OCI-LY7 (cell line): ENCODE measurements at regions not wholly inside any gene's neighbourhood (a gene's known extent, or its start where the extent isn't known, plus 50 kb on each side); places are given as distances from the start of the nearest gene placed in this dataset.

Experiments
- BruUV-seq: library from RNA; stranded (reverse); fragments of 400-500 nt; replicated peaks from 2 replicates; lab custom pipeline; 2021; lab: Mats Ljungman, UMichigan
- CTCF ChIA-PET: fragments of 300-600 bp; sonication (Branson Sonifier 250); formaldehyde crosslinking; loops from one replicate; lab custom pipeline; 2022; ENCODE audit warnings: antibody characterized with exemption; ENCODE audit not compliant: unreplicated experiment; lab: Charles Lee
- POLR2A ChIA-PET: fragments of 300-600 bp; sonication (Branson Sonifier 250); formaldehyde crosslinking; loops from one replicate; lab custom pipeline; 2022; ENCODE audit warnings: antibody characterized with exemption; lab: Charles Lee
- DNase-seq: peaks from one replicate; pipeline ENCODE4 v3.0.0-alpha.2; 2015; ENCODE audit warnings: low spot score
- H2AFZ ChIP-seq: fragments of 200-600 bp; sonication (generic), shearing (Covaris generic); 2 replicates; pipeline ENCODE4 v1.6.1; 2014; ENCODE audit warnings: mild to moderate bottlenecking, antibody characterized with exemption, low read length, moderate library complexity
- H3K27ac ChIP-seq: fragments of 200-600 bp; sonication (generic); 2 replicates; pipeline ENCODE4 v1.5.1; 2014; ENCODE audit warnings: mixed run types, low read depth, mild to moderate bottlenecking, moderate library complexity, low read length, inconsistent platforms; ENCODE audit not compliant: poor library complexity, severe bottlenecking
- H3K36me3 ChIP-seq: fragments of 200-600 bp; sonication (generic); 2 replicates; pipeline ENCODE4 v1.6.1; 2014; ENCODE audit warnings: mild to moderate bottlenecking, antibody characterized with exemption, low read length, moderate library complexity, mixed read lengths; ENCODE audit not compliant: insufficient read depth
- H3K4me1 ChIP-seq: fragments of 200-600 bp; sonication (generic); 2 replicates; pipeline ENCODE4 v1.5.1; 2014; ENCODE audit warnings: mild to moderate bottlenecking, low read length; ENCODE audit not compliant: insufficient read depth, poor library complexity, severe bottlenecking
- H3K4me2 ChIP-seq: fragments of 200-600 bp; sonication (generic); 2 replicates; pipeline ENCODE4 v1.6.1; 2014; ENCODE audit warnings: mild to moderate bottlenecking, low read length
- H3K4me3 ChIP-seq: fragments of 200-600 bp; sonication (generic); 2 replicates; pipeline ENCODE4 v1.5.1; 2014; ENCODE audit warnings: mild to moderate bottlenecking, low read depth, low read length; ENCODE audit not compliant: poor library complexity, severe bottlenecking
- H3K79me2 ChIP-seq: fragments of 200-600 bp; sonication (generic); 2 replicates; pipeline ENCODE4 v1.6.1; 2016; ENCODE audit warnings: low read depth, mild to moderate bottlenecking, low read length, moderate library complexity, mixed read lengths; ENCODE audit not compliant: insufficient read depth
- H3K9me2 ChIP-seq: fragments of 200-600 bp; sonication (generic); 2 replicates; pipeline ENCODE4 v1.6.1; 2016; ENCODE audit warnings: mild to moderate bottlenecking, low read length, mixed read lengths; ENCODE audit not compliant: insufficient read depth
- H3K9me3 ChIP-seq: fragments of 200-600 bp; sonication (generic); 2 replicates; pipeline ENCODE4 v1.6.1; 2014; ENCODE audit warnings: mild to moderate bottlenecking, mixed run types, low read length, mixed read lengths
- H4K20me1 ChIP-seq: fragments of 200-600 bp; sonication (generic); 2 replicates; pipeline ENCODE4 v1.6.1; 2014; ENCODE audit warnings: mild to moderate bottlenecking, antibody characterized with exemption, low read length, moderate library complexity, mixed read lengths; ENCODE audit not compliant: insufficient read depth
- EZH2phosphoT487 ChIP-seq: fragments of 200-600 bp; sonication (generic); IDR thresholded peaks from 2 replicates; pipeline ENCODE4 v1.6.1; 2018; ENCODE audit warnings: low read depth, borderline replicate concordance, mild to moderate bottlenecking, mixed run types, antibody characterized with exemption, low read length, moderate library complexity, mixed read lengths
- intact Hi-C: fragments of 100-400 bp; cut with micrococcal nuclease; formaldehyde crosslinking; loops from one replicate; pipeline ENCODE4 v1.10.0; 2022; ENCODE audit not compliant: unreplicated experiment
- TF ChIP-seq, protein P1 (sequence below): fragments of 200-600 bp; sonication (generic); conservative IDR thresholded peaks from 2 replicates; pipeline ENCODE4 v1.5.1; 2014; ENCODE audit warnings: mild to moderate bottlenecking, antibody characterized with exemption, low read length, moderate library complexity, mixed read lengths

DNA sequence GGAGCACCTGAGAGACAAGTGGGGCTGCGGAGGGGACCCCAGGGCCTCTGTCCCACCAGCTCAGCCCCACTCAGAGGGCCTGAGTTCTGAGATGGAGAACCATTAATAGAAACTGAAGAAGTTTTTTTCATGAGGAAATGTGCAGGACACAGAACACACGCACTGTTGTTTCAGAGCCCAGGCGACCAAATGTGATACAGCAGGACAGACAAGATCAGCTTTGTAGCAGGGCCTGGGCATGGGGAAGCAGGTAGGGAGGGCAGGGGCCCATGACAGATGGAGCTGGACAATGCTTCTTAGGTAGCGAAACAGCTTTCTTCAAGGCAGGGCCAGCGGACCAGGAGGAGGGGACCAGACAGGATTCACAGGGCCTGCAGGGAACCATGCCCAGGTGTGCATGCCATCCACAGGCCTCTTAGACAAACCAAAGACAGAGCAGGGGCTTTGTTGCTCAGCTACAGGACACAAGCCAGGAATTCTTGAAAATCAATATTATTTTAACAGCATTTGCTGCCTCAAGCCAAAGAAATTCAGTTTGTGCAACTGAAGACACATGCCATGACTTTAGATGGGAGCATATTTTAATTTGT is 252.8 kb upstream of the GYPC start:
- no peak overlapping the region for H3K27ac ChIP-seq
- no peaks in the 10 kb centered on the region for H3K9me2 ChIP-seq
- no peaks in the 10 kb centered on the region for H3K79me2 ChIP-seq
- no peaks in the 10 kb centered on the region for H3K36me3 ChIP-seq
- no peak overlapping the region for H3K4me2 ChIP-seq
- ChIA-PET POLR2A (no interaction called here), CTCF (no interaction called here)
- H3K4me1 ChIP-seq: no peaks in the 10 kb centered on the region
- H2AFZ ChIP-seq: no peak overlapping the region
- H4K20me1 ChIP-seq: no peaks in the 10 kb centered on the region
- H3K9me3 ChIP-seq: no peaks in the 10 kb centered on the region
- H3K4me3 ChIP-seq: no peak overlapping the region
- no peak for DNase-seq
- TF ChIP-seq, protein P1, sequence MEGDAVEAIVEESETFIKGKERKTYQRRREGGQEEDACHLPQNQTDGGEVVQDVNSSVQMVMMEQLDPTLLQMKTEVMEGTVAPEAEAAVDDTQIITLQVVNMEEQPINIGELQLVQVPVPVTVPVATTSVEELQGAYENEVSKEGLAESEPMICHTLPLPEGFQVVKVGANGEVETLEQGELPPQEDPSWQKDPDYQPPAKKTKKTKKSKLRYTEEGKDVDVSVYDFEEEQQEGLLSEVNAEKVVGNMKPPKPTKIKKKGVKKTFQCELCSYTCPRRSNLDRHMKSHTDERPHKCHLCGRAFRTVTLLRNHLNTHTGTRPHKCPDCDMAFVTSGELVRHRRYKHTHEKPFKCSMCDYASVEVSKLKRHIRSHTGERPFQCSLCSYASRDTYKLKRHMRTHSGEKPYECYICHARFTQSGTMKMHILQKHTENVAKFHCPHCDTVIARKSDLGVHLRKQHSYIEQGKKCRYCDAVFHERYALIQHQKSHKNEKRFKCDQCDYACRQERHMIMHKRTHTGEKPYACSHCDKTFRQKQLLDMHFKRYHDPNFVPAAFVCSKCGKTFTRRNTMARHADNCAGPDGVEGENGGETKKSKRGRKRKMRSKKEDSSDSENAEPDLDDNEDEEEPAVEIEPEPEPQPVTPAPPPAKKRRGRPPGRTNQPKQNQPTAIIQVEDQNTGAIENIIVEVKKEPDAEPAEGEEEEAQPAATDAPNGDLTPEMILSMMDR: no peak
- no peak for TF ChIP-seq EZH2phosphoT487
- no TSS peak for BruUV-seq
- intact Hi-C loops: no loop called here

DNA sequence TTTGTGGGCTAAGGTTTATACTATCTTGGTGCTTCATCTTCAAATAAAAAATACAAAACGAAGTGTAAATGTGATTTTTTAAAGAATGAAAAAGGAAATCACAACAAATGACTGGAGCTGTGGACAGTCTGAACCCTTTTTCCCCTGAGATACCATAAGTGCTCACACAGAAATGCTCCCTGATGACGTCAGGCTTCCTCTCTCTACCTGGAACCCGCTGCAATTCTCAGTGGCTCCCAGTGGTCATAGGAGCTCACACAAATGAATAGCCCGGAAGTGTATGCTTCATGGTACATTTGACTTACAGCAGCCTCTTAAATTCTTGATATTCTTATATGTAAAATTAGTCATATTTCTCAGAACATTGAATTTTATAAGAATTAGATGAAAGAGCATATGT is 249.7 kb upstream of the GYPC start:
- no peak for TF ChIP-seq EZH2phosphoT487
- TF ChIP-seq, protein P1: no peak
- intact Hi-C loops: no loop called here
- H3K4me2 ChIP-seq: no peak overlapping the region
- no peaks in the 10 kb centered on the region for H4K20me1 ChIP-seq
- no peaks in the 10 kb centered on the region for H3K36me3 ChIP-seq
- H3K79me2 ChIP-seq: no peaks in the 10 kb centered on the region
- H3K9me2 ChIP-seq: no peaks in the 10 kb centered on the region
- no peak for DNase-seq
- no peak overlapping the region for H3K27ac ChIP-seq
- ChIA-PET CTCF (no interaction called here), POLR2A (no interaction called here)
- H2AFZ ChIP-seq: no peak overlapping the region
- no peaks in the 10 kb centered on the region for H3K4me1 ChIP-seq
- no TSS peak for BruUV-seq
- H3K9me3 ChIP-seq: no peaks in the 10 kb centered on the region
- H3K4me3 ChIP-seq: no peak overlapping the region

DNA sequence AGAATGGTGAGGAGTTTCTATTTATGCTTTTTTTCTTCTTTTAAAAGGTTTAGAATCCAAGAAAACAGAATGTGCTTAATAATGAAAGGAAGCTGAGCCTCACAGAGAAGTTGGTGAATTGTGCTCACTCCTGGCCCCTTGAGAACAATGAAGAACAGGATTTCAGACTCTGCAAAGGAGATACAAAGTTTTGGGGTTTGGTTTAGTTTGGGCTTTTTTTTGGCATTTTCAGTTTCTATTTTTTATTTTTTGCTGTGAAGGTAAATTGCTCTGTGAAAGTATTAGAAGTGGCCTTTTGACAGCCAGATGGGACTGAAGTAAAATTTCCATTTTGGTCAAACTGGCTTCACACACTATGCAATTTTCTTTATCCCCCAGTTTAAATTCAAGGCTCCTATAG is 247.3 kb upstream of the GYPC start:
- BruUV-seq: no TSS peak
- CTCF ChIA-PET: no interaction called here
- Histone ChIP-seq H3K36me3 (no peaks in the 10 kb centered on the region), H3K4me2 (no peak overlapping the region), H2AFZ (no peak overlapping the region), H3K27ac (no peak overlapping the region), H3K79me2 (no peaks in the 10 kb centered on the region), H3K4me1 (no peaks in the 10 kb centered on the region), H3K9me2 (no peaks in the 10 kb centered on the region), H3K4me3 (no peak overlapping the region), H4K20me1 (no peaks in the 10 kb centered on the region), H3K9me3 (no peaks in the 10 kb centered on the region)
- intact Hi-C loops: no loop called here
- POLR2A ChIA-PET: no interaction called here
- DNase-seq: no peak
- no peak for TF ChIP-seq EZH2phosphoT487
- TF ChIP-seq, protein P1: no peak
